KBM-7 (cell line): ENCODE measurements at regions not wholly inside any gene's neighbourhood (a gene's known extent, or its start where the extent isn't known, plus 50 kb on each side); places are given as distances from the start of the nearest gene placed in this dataset.
"Not testable (repeated sequence)": the region's sequence is repeated elsewhere in the genome, so short reads cannot be mapped to it uniquely, and the experiment has no call there.

Experiments used
- DNase-seq: peaks from one replicate; pipeline ENCODE4 v3.0.0-alpha.2; 2015
- in situ Hi-C: fragments of 300-500 bp; cut with MboI; formaldehyde crosslinking; loops from 2 replicates; pipeline ENCODE4 v1.14.3; 2020; ENCODE audit warnings: low sequenced_read_pairs, low pct_unique_long_range_greater_than_20kb, mixed read lengths

DNA sequence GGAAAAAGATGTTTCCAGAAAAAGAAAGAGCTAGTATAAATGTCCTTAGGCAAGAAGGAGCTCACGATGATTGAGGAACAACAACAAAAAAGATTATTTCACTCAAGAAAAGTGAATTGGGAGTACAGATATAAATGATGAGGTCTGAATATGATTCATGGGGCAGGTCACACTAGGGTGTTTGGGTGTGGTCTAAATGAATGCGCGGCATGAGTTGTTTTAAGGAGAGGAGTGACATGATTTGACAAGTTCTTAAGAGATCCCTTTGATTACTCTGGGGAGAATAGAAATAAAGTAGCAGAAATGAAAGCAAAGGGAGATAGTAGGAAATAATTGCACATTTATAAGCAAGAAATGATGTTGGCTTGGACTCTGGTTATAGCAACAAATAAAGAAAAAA, 59.3 kb downstream of the NUTM2D start:
- DNase-seq, in situ Hi-C loops: not testable (repeated sequence)

- DNase-seq, in situ Hi-C loops: not testable (repeated sequence)
Measured at GRCh38 chr10:87422641-87423040, 65.1 kb downstream of the NUTM2D start.

- in situ Hi-C loops, DNase-seq: not testable (repeated sequence)
Measured at GRCh38 chr10:87424697-87425373, 67.3 kb downstream of the NUTM2D start.

GRCh38 chr10:87433836-87434235, 70.9 kb upstream of the MINPP1 start:
- in situ Hi-C loops, DNase-seq: not testable (repeated sequence)

GRCh38 chr10:87435295-87435826, 69.3 kb upstream of the MINPP1 start:
- in situ Hi-C loops: not testable (repeated sequence)
- peak; percentile 4 for DNase-seq

GRCh38 chr10:87436104-87436503, 68.6 kb upstream of the MINPP1 start:
- DNase-seq, in situ Hi-C loops: not testable (repeated sequence)

DNA sequence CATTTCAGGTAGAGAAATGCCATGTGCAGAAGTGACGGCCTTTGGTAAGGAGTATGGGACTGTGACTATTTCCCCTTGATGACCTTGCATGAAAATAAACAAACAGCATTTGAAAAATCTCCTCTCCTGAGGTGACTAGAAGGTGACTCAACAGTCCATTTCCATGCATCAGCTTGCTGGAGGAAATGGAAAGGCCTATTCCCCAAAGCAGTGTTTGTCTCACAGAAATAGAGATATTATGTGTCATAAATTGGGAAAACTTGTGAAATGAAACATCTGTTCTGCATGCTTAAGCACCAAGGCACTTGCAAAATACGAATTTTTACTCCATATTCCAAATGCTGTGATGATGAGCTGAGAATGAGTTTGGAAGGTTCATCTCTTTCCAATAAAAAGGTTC, 67.2 kb upstream of the MINPP1 start:
- in situ Hi-C loops, DNase-seq: not testable (repeated sequence)
